BJ (cell line): ENCODE measurements at regions not wholly inside any gene's neighbourhood (a gene's known extent, or its start where the extent isn't known, plus 50 kb on each side); places are given as distances from the start of the nearest gene placed in this dataset.
"Not testable (repeated sequence)": the region's sequence is repeated elsewhere in the genome, so short reads cannot be mapped to it uniquely, and the experiment has no call there.

Source experiments
- CTCF ChIA-PET: fragments of 350-600 bp; formaldehyde crosslinking; extraction: SDS; loops from one replicate; lab custom pipeline; 2021; ENCODE audit warnings: antibody characterized with exemption, inconsistent platforms; lab: Yijun Ruan, JAX
- POLR2A ChIA-PET: fragments of 300-600 bp; sonication (Branson Sonifier 250); formaldehyde crosslinking; extraction: SDS; loops from one replicate; lab custom pipeline; 2021; ENCODE audit warnings: antibody characterized with exemption; lab: Charles Lee
- DNase-seq: peaks from one replicate; pipeline ENCODE4 v3.0.0-alpha.2; 2011; ENCODE audit warnings: low read depth
- H3K27me3 ChIP-seq: 2 replicates; pipeline ENCODE4 v1.6.0; 2011; ENCODE audit warnings: low read length; ENCODE audit not compliant: control insufficient read depth, insufficient read depth
- H3K36me3 ChIP-seq: 2 replicates; pipeline ENCODE4 v1.5.1; 2011; ENCODE audit warnings: low read length; ENCODE audit not compliant: control insufficient read depth, insufficient read depth
- H3K4me3 ChIP-seq: 2 replicates; pipeline ENCODE4 v1.5.1; 2011; ENCODE audit warnings: low read depth, mild to moderate bottlenecking, control low read depth, low read length
- CTCF ChIP-seq: IDR thresholded peaks from 2 replicates; pipeline ENCODE4 v1.5.1; 2011; ENCODE audit warnings: low read depth, mild to moderate bottlenecking, control low read depth, inconsistent platforms, low read length, moderate library complexity; ENCODE audit not compliant: insufficient read depth

- TF ChIP-seq CTCF = no peak
- no peaks in the 10 kb centered on the region for H3K27me3 ChIP-seq
- ChIA-PET POLR2A (no interaction called here), CTCF (no interaction called here)
- H3K36me3 ChIP-seq = no peaks in the 10 kb centered on the region
- no peak for DNase-seq
- H3K4me3 ChIP-seq = no peak overlapping the region
Measured at GRCh38 chr13:87235621-87236020, 435.6 kb upstream of the SLITRK5 start.

GRCh38 chr13:87244256-87244890 lies 426.8 kb upstream of the SLITRK5 start:
- DNase-seq = no peak
- ChIA-PET POLR2A (no interaction called here), CTCF (no interaction called here)
- H3K4me3 ChIP-seq = no peak overlapping the region
- no peak for TF ChIP-seq CTCF
- H3K36me3 ChIP-seq = no peaks in the 10 kb centered on the region
- no peaks in the 10 kb centered on the region for H3K27me3 ChIP-seq

- CTCF ChIA-PET, POLR2A ChIA-PET, H3K4me3 ChIP-seq, H3K36me3 ChIP-seq, DNase-seq, H3K27me3 ChIP-seq: not testable (repeated sequence)
Measured at GRCh38 chr13:87249847-87250246, 421.3 kb upstream of the SLITRK5 start.

- no peak for DNase-seq
- no peaks in the 10 kb centered on the region for H3K27me3 ChIP-seq
- no peaks in the 10 kb centered on the region for H3K36me3 ChIP-seq
- ChIA-PET CTCF (no interaction called here), POLR2A (no interaction called here)
- TF ChIP-seq CTCF = no peak
- H3K4me3 ChIP-seq = no peak overlapping the region
Measured at GRCh38 chr13:87255394-87255793, 415.8 kb upstream of the SLITRK5 start.

GRCh38 chr13:87259479-87260083 lies 411.6 kb upstream of the SLITRK5 start:
- Histone ChIP-seq H3K4me3 (no peak overlapping the region), H3K27me3 (no peaks in the 10 kb centered on the region), H3K36me3 (no peaks in the 10 kb centered on the region)
- no peak for DNase-seq
- ChIA-PET CTCF (no interaction called here), POLR2A (no interaction called here)
- no peak for TF ChIP-seq CTCF
